Nephron (organoid): ENCODE measurements at regions not wholly inside any gene's neighbourhood (a gene's known extent, or its start where the extent isn't known, plus 50 kb on each side); places are given as distances from the start of the nearest gene placed in this dataset.

Experiments
- H3K27ac Mint-ChIP-seq, 3 experiments: 2 replicates each; pipeline ENCODE4 v1.8.0; 2020; ENCODE audit warnings: mixed read lengths in 3 of 3, mild to moderate bottlenecking in 2 of 3, moderate library complexity in 1 of 3
- H3K27me3 Mint-ChIP-seq: 2 replicates; pipeline ENCODE4 v1.8.0; 2021; ENCODE audit warnings: low read depth, mild to moderate bottlenecking, moderate library complexity, mixed read lengths
- H3K36me3 Mint-ChIP-seq: 2 replicates; pipeline ENCODE4 v1.8.0; 2020; ENCODE audit warnings: low read depth, mixed read lengths
- H3K4me1 Mint-ChIP-seq: 2 replicates; pipeline ENCODE4 v1.8.0; 2020; ENCODE audit warnings: mixed read lengths
- H3K4me3 Mint-ChIP-seq, 3 experiments: 2 replicates each; pipeline ENCODE4 v1.8.0; 2020; ENCODE audit warnings: mild to moderate bottlenecking in 3 of 3, mixed read lengths in 3 of 3, moderate library complexity in 2 of 3
- H3K9me3 Mint-ChIP-seq: 2 replicates; pipeline ENCODE4 v1.8.0; 2020; ENCODE audit warnings: mixed read lengths
- CTCF ChIP-seq, 3 experiments: fragments of 200-600 bp; sonication (generic); IDR thresholded peaks; one replicate each; pipeline ENCODE4 v1.5.0; 2021; ENCODE audit warnings: antibody characterized with exemption in 3 of 3; ENCODE audit not compliant: unreplicated experiment in 3 of 3

DNA sequence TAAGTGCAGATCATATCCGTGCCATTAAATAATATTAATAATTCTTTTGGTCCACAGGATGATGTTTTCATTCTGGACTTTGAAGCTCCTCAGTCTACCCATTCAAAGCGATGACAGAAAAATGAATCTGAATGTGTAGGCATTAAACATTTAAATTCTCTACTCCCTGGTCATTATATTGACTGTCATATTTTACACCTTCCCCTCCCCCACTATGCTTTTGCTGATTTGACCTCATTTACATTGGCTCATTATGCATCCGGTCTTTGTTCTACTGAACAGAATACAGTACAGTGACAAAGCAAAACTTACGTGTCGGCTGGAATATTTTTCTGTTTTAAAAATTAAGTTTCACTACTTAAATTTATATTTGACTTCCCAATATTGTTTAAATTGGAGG is 289.7 kb upstream of the TMEM161B start:
- H3K4me3 Mint-ChIP-seq, result no peak overlapping the region
- TF ChIP-seq CTCF (IDR thresholded peaks at IDR 0.05; ENCODE audit: unreplicated experiment in 3 of 3), result no peak
- H3K36me3 Mint-ChIP-seq, result no peaks in the 10 kb centered on the region
- H3K9me3 Mint-ChIP-seq, result no peaks in the 10 kb centered on the region
- H3K27me3 Mint-ChIP-seq, result no peaks in the 10 kb centered on the region
- H3K27ac Mint-ChIP-seq, result no peak overlapping the region
- H3K4me1 Mint-ChIP-seq, result no peaks in the 10 kb centered on the region

- no peaks in the 10 kb centered on the region for H3K4me1 Mint-ChIP-seq
- no peak for TF ChIP-seq CTCF (IDR thresholded peaks at IDR 0.05; ENCODE audit: unreplicated experiment in 3 of 3)
These were observed 289.2 kb upstream of the TMEM161B start for GRCh38 chr5:88557881-88558280.

GRCh38 chr5:88557131-88557530 is 288.5 kb upstream of the TMEM161B start:
- Mint-ChIP-seq H3K4me1 (no peaks in the 10 kb centered on the region), H3K9me3 (no peaks in the 10 kb centered on the region), H3K27me3 (no peaks in the 10 kb centered on the region), H3K27ac (no peak overlapping the region), H3K36me3 (no peaks in the 10 kb centered on the region), H3K4me3 (no peak overlapping the region)
- TF ChIP-seq CTCF (IDR thresholded peaks at IDR 0.05; ENCODE audit: unreplicated experiment in 3 of 3), result no peak

More at GRCh38 chr5:88557881-88558280, 289.2 kb upstream of the TMEM161B start:
- Mint-ChIP-seq H3K27me3 (no peaks in the 10 kb centered on the region), H3K4me3 (no peak overlapping the region), H3K27ac (no peak overlapping the region), H3K36me3 (no peaks in the 10 kb centered on the region), H3K9me3 (no peaks in the 10 kb centered on the region)

DNA sequence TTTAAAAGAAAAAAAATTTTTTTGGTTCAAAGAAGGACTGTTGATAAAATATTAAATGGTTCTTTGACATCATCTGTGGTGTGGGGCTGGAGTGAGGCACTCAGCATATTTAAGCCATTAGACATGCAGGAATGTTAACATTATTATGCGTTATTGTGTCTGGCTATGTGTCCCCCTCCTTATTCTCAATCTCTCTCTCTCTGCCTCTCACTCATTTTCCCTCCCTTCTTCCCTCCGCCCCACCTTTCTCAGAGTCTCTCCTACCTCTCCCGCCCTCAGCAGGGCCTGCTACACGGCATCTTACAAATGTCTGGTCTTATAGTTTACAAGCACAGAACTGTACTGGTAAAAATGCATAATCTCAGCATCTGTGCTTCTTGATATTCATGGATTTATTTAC is 287.8 kb upstream of the TMEM161B start:
- no peak for TF ChIP-seq CTCF (IDR thresholded peaks at IDR 0.05; ENCODE audit: unreplicated experiment in 3 of 3)
- Mint-ChIP-seq H3K4me1 (no peaks in the 10 kb centered on the region), H3K9me3 (no peaks in the 10 kb centered on the region), H3K36me3 (no peaks in the 10 kb centered on the region), H3K27ac (peak overlapping the region in 2 of 3 experiments; percentile 2 to 29), H3K27me3 (peaks cover 5% of the 10 kb centered on the region), H3K4me3 (no peak overlapping the region)

DNA sequence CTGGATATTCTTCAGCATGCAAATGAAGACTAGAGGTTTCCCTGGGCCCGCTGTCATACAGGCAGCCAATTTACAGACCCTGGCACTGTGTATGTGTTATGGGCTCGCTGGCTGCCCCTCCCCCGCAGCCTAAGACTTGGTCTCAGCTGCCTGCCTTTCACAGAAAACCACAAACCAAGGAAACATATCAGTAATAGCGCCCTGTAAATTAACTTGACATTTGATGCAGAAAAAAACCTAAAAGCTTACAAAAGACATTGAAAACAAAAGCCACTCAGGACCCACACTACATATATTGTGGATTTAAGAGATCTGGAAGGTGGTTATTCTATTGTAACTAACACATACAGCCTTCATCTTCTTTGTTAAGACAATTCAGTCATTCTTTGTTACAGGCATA is 287.0 kb upstream of the TMEM161B start:
- no peak for TF ChIP-seq CTCF (IDR thresholded peaks at IDR 0.05; ENCODE audit: unreplicated experiment in 3 of 3)
- no peaks in the 10 kb centered on the region for H3K4me1 Mint-ChIP-seq
- H3K9me3 Mint-ChIP-seq, result no peaks in the 10 kb centered on the region
- no peaks in the 10 kb centered on the region for H3K36me3 Mint-ChIP-seq
- peaks cover 5% of the 10 kb centered on the region for H3K27me3 Mint-ChIP-seq
- no peak overlapping the region for H3K4me3 Mint-ChIP-seq
- peak overlapping the region in 1 of 3 experiments; percentile 5 for H3K27ac Mint-ChIP-seq

DNA sequence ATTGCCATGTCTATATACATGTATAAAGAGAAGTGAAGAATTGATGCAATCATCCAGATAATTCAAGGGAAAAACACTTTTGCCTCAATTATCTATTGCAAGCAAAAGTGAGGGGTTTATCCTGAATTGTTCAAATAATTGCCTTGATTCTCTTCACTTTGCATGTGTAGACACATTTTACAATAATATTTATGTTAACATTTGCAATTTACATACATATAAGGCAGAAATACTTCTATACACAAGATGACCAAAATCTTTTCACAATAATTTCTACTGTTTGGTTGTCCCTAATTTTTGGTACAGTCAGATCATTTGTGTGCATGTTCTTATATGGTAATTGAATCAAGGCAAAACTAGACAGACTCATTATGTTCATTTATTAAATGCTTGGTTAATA is 285.3 kb upstream of the TMEM161B start:
- no peak overlapping the region for H3K4me3 Mint-ChIP-seq
- no peak for TF ChIP-seq CTCF (IDR thresholded peaks at IDR 0.05; ENCODE audit: unreplicated experiment in 3 of 3)
- H3K27ac Mint-ChIP-seq, result no peak overlapping the region
- H3K9me3 Mint-ChIP-seq, result no peaks in the 10 kb centered on the region
- H3K27me3 Mint-ChIP-seq, result peaks cover 5% of the 10 kb centered on the region
- no peaks in the 10 kb centered on the region for H3K4me1 Mint-ChIP-seq
- no peaks in the 10 kb centered on the region for H3K36me3 Mint-ChIP-seq
